K562 (cell line): ENCODE measurements at regions not wholly inside any gene's neighbourhood (a gene's known extent, or its start where the extent isn't known, plus 50 kb on each side); places are given as distances from the start of the nearest gene placed in this dataset.

Experiments
- ATAC-seq: fragments of 200-7000 bp; cut with Tn5 transposase; 3 replicates; pipeline ENCODE4 v1.9.1; 2020; ENCODE audit warnings: moderate library complexity
- BruUV-seq: library from RNA; stranded (reverse); fragments of 400-500 nt; replicated peaks from 2 replicates; lab custom pipeline; 2021; lab: Mats Ljungman, UMichigan
- CTCF ChIA-PET: fragments of 300-600 bp; formaldehyde crosslinking; extraction: SDS; loops from one replicate; lab custom pipeline; 2021; ENCODE audit warnings: low intra/inter-chr PET ratio; lab: Yijun Ruan, JAX
- POLR2A ChIA-PET: fragments of 300-600, 350-650 bp; sonication (Branson Sonifier 250); formaldehyde crosslinking; extraction: SDS; loops from one replicate; lab custom pipeline; 2021; ENCODE audit warnings: antibody characterized with exemption, inconsistent platforms; lab: Yijun Ruan, JAX
- DNase-seq, 4 experiments: peaks; one replicate each; pipeline versions ENCODE4 v3.0.0 to v3.0.0-alpha.2; 2011 to 2018; ENCODE audit warnings: low spot score in 3 of 4, mixed read lengths in 3 of 4; ENCODE audit errors: extremely low read depth in 1 of 4
- FAIRE-seq: peaks from 2 replicates; lab custom pipeline; 2011; peaks lifted over from hg19 to GRCh38; lab: Jason Lieb, UNC
- H2AFZ ChIP-seq: 2 replicates; pipeline ENCODE4 v1.6.0; 2011; ENCODE audit warnings: low read depth, low read length, control low read depth, inconsistent platforms
- H3K27ac ChIP-seq: fragments of 200-600 bp; 3 replicates; pipeline ENCODE4 v1.8.0; 2011; ENCODE audit warnings: low read depth, mild to moderate bottlenecking, control low read depth, inconsistent platforms, low read length, moderate library complexity, mixed read lengths; ENCODE audit errors: extremely low read depth
- H3K27me3 ChIP-seq, 2 experiments: fragments of 300-600 bp in 1 of 2; 2 replicates in 1 of 2; 3 replicates in 1 of 2; pipeline versions ENCODE4 v1.6.0 to v1.8.0; 2011; ENCODE audit warnings: inconsistent platforms in 2 of 2, low read length in 2 of 2, mild to moderate bottlenecking in 1 of 2, mixed read lengths in 1 of 2, moderate library complexity in 1 of 2; ENCODE audit not compliant: control insufficient read depth in 2 of 2, insufficient read depth in 2 of 2
- H3K36me3 ChIP-seq: fragments of 300-600 bp; 3 replicates; pipeline ENCODE4 v1.8.0; 2011; ENCODE audit warnings: mild to moderate bottlenecking, low read length, inconsistent platforms; ENCODE audit not compliant: control insufficient read depth, insufficient read depth
- H3K4me1 ChIP-seq, 2 experiments: fragments of 200-600 bp in 1 of 2; replicated peaks in 1 of 2; 2 replicates in 1 of 2; 3 replicates in 1 of 2; pipeline versions ENCODE4 v1.5.1 to v1.8.0; 2011; ENCODE audit warnings: inconsistent platforms in 2 of 2, low read length in 2 of 2, mild to moderate bottlenecking in 1 of 2, mixed read lengths in 1 of 2, moderate library complexity in 1 of 2; ENCODE audit not compliant: control insufficient read depth in 2 of 2, insufficient read depth in 2 of 2
- H3K4me2 ChIP-seq: 2 replicates; pipeline ENCODE4 v1.6.1; 2011; ENCODE audit warnings: low read length, control low read depth, inconsistent platforms, mixed read lengths; ENCODE audit not compliant: insufficient read depth
- H3K4me3 ChIP-seq: fragments of 200-600 bp; sonication (generic), shearing (Covaris generic); 2 replicates; pipeline ENCODE4 v1.5.1; 2016; ENCODE audit warnings: control low read depth, inconsistent platforms
- H3K79me2 ChIP-seq: fragments of 200-600 bp; 3 replicates; pipeline ENCODE4 v1.8.0; 2011; ENCODE audit warnings: low read length, inconsistent platforms; ENCODE audit not compliant: control insufficient read depth, insufficient read depth
- H3K9ac ChIP-seq, 2 experiments: 2 replicates each; pipeline versions ENCODE4 v1.6.0 to v1.6.1; 2011; ENCODE audit warnings: low read depth in 2 of 2, low read length in 2 of 2, control low read depth in 1 of 2, inconsistent platforms in 1 of 2, mild to moderate bottlenecking in 1 of 2, mixed read lengths in 1 of 2; ENCODE audit not compliant: insufficient read depth in 1 of 2
- H3K9me1 ChIP-seq: one replicate; pipeline ENCODE4 v1.6.0; 2011; ENCODE audit warnings: inconsistent platforms, mild to moderate bottlenecking, low read length, moderate library complexity; ENCODE audit not compliant: control insufficient read depth, insufficient read depth
- H3K9me3 ChIP-seq: replicated peaks from 2 replicates; pipeline ENCODE4 v1.5.1; 2011; ENCODE audit warnings: low read depth, low read length, inconsistent platforms; ENCODE audit not compliant: control insufficient read depth, insufficient read depth
- H4K20me1 ChIP-seq: replicated peaks from 2 replicates; pipeline ENCODE4 v1.6.1; 2011; ENCODE audit warnings: low read length, inconsistent platforms, mixed read lengths; ENCODE audit not compliant: control insufficient read depth, insufficient read depth
- ATF2 ChIP-seq: sonication (generic); formaldehyde crosslinking; IDR thresholded peaks from 2 replicates; pipeline ENCODE4 v1.8.1; 2022; ENCODE audit warnings: missing genetic modification reagents
- CEBPB ChIP-seq: fragments of 450-650 bp; IDR thresholded peaks from 2 replicates; pipeline ENCODE4 v1.6.1; 2016; ENCODE audit warnings: missing genetic modification characterization, missing compliant biosample characterization
- CEBPG ChIP-seq, 3 experiments: fragments of 200-800 bp in 1 of 3; sonication (Bioruptor generic) in 1 of 3; sonication (generic) in 1 of 3; formaldehyde crosslinking in 1 of 3; IDR thresholded peaks in 2 of 3; conservative IDR thresholded peaks in 1 of 3; 2 replicates each; pipeline versions ENCODE4 v1.6.1 to v1.8.0; 2016 to 2022; ENCODE audit warnings: missing compliant biosample characterization in 2 of 3, missing genetic modification characterization in 2 of 3, mild to moderate bottlenecking in 1 of 3, missing genetic modification reagents in 1 of 3
- CREB1 ChIP-seq, 2 experiments: sonication (generic) in 1 of 2; formaldehyde crosslinking in 1 of 2; IDR thresholded peaks; 2 replicates each; pipeline versions ENCODE4 v1.6.1 to v1.8.0; 2012 to 2022; ENCODE audit warnings: inconsistent platforms in 1 of 2, mild to moderate bottlenecking in 1 of 2, missing genetic modification reagents in 1 of 2, moderate library complexity in 1 of 2
- CTCFL ChIP-seq: IDR thresholded peaks from 2 replicates; pipeline ENCODE4 v1.6.1; 2011; ENCODE audit warnings: borderline replicate concordance, low read depth, mild to moderate bottlenecking, moderate library complexity, low read length; ENCODE audit not compliant: insufficient read depth, poor library complexity, severe bottlenecking
- GMEB1 ChIP-seq: fragments of 250-450 bp; sonication (Bioruptor Pico); IDR thresholded peaks from 2 replicates; pipeline ENCODE4 v1.4.0; 2020; ENCODE audit warnings: mild to moderate bottlenecking
- KLF10 ChIP-seq: fragments of 250-450 bp; sonication (Bioruptor Pico); IDR thresholded peaks from 2 replicates; pipeline ENCODE4 v1.6.1; 2021; ENCODE audit warnings: matching md5 sums
- NFATC3 ChIP-seq: fragments of 450-650 bp; IDR thresholded peaks from 2 replicates; pipeline ENCODE4 v1.6.1; 2017; ENCODE audit warnings: mild to moderate bottlenecking
- PHF20 ChIP-seq: fragments of 450-650 bp; IDR thresholded peaks from 2 replicates; pipeline ENCODE4 v1.6.1; 2018; ENCODE audit not compliant: partially characterized antibody
- WGBS: fragments of 100-300 bp; shearing (Covaris generic); methylation state at CpG from one replicate; pipeline ENCODE4 v1.1.6; 2016; ENCODE audit warnings: low coverage, mixed read lengths; ENCODE audit not compliant: insufficient coverage; ENCODE audit errors: missing lambda C conversion rate; 5-methylcytosine and 5-hydroxymethylcytosine counted together
- in situ Hi-C: fragments of 300-500 bp; cut with MboI; formaldehyde crosslinking; loops from 4 replicates; pipeline ENCODE4 v1.15.0; 2018; ENCODE audit warnings: inconsistent platforms, mixed read lengths
- intact Hi-C: fragments of 100-400 bp; cut with micrococcal nuclease; formaldehyde crosslinking; loops from 2 replicates; pipeline ENCODE4 v1.14.2; 2022

GRCh38 chr10:78286668-78287067 is 253.0 kb downstream of the RPS24 start:
- DNase-seq (no peak), ATAC-seq (no peak), FAIRE-seq (no peak)
- POLR2A ChIA-PET, result no interaction called here
- no peaks in the 10 kb centered on the region for H3K9me1 ChIP-seq
- under 1% methylated on average over 9 of the region's 9 CpGs for WGBS
- H3K27ac ChIP-seq, result no peak overlapping the region
- H3K36me3 ChIP-seq, result no peaks in the 10 kb centered on the region
- no peak overlapping the region for H3K9ac ChIP-seq
- H4K20me1 ChIP-seq, result no peaks in the 10 kb centered on the region
- H3K4me1 ChIP-seq, result no peaks in the 10 kb centered on the region
- no peak overlapping the region for H3K4me2 ChIP-seq
- peak; percentile 68 for TF ChIP-seq CEBPB (tag)
- TF ChIP-seq CEBPG (CRISPR knock-in tag; IDR thresholded peaks at IDR 0.05), result no peak
- TF ChIP-seq CEBPG (tag; conservative IDR thresholded peaks at IDR 0.05 in 1 of 2, IDR thresholded peaks at IDR 0.05 in 1 of 2), result peak in 1 of 2 experiments; percentile 57; a peak in 1 of 4 replicates
- no peak for TF ChIP-seq KLF10 (CRISPR knock-in tag)
- intact Hi-C loops, result no loop called here
- H2AFZ ChIP-seq, result no peak overlapping the region
- BruUV-seq, result no TSS peak
- no peaks in the 10 kb centered on the region for H3K9me3 ChIP-seq
- H3K4me3 ChIP-seq, result no peak overlapping the region
- peaks cover 7 to 41% of the 10 kb centered on the region in 2 experiments; a peak in 4 of 5 replicates for H3K27me3 ChIP-seq
- H3K79me2 ChIP-seq, result no peaks in the 10 kb centered on the region
- in situ Hi-C loops, result no loop called here
- CTCF ChIA-PET, result no interaction called here

GRCh38 chr10:78287618-78288017 is 254.0 kb downstream of the RPS24 start:
- POLR2A ChIA-PET, result no interaction called here
- Histone ChIP-seq H3K36me3 (no peaks in the 10 kb centered on the region), H3K4me2 (no peak overlapping the region), H3K27ac (no peak overlapping the region), H3K79me2 (no peaks in the 10 kb centered on the region), H4K20me1 (no peaks in the 10 kb centered on the region), H2AFZ (no peak overlapping the region), H3K9me3 (no peaks in the 10 kb centered on the region), H3K27me3 (peaks cover 7 to 42% of the 10 kb centered on the region in 2 experiments; a peak in 4 of 5 replicates), H3K9ac (no peak overlapping the region), H3K9me1 (no peaks in the 10 kb centered on the region), H3K4me3 (no peak overlapping the region), H3K4me1 (no peaks in the 10 kb centered on the region)
- CTCF ChIA-PET, result no interaction called here
- FAIRE-seq (no peak), DNase-seq (no peak), ATAC-seq (no peak)
- intact Hi-C loops, result no loop called here
- no TSS peak for BruUV-seq
- in situ Hi-C loops, result no loop called here
- 0% methylated on average over 1 of the region's 1 CpG for WGBS
- TF ChIP-seq PHF20, result no peak
- no peak for TF ChIP-seq GMEB1
- TF ChIP-seq CTCFL, result no peak
- no peak for TF ChIP-seq CREB1 (IDR thresholded peaks at IDR 0.05)
- no peak for TF ChIP-seq CREB1 (CRISPR knock-in tag; IDR thresholded peaks at IDR 0.05)
- TF ChIP-seq CEBPB (tag), result no peak
- TF ChIP-seq NFATC3, result no peak
- TF ChIP-seq ATF2, result no peak
